ENCODE measurements at regions not wholly inside any gene's neighbourhood (a gene's known extent, or its start where the extent isn't known, plus 50 kb on each side); places are given as distances from the start of the nearest gene placed in this dataset.

DNA sequence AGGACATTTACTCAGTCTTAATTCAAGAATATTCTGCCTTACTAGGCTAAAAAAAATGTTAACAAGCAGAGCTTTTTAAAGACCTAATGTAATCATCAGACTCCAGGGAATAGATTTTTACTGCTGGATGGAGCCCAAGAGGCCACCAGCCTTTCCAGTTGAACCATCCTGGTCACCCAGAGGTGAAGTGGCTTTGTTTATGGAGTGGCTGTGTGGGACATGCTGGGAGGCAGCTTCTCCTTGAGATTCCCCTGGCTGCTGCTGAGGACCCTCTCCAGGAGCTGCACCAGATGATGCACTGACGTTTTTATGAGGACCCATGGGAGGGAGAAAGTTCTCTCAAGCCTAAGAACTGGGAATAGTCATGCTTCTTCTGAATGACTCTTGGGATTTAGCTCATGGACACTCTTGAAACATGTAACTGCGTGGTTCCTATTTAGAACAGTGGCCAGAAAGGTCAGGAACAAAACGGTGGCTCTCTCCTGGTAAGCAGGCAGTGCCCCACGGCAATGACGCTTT lies 205.9 kb upstream of the MIR17HG start:
- TF ChIP-seq YY1 (IDR thresholded peaks at IDR 0.05; ENCODE audit: extremely low read depth, insufficient replicate concordance, low read depth, low read length) = no peak
- Histone ChIP-seq H3K27me3 (ENCODE audit: insufficient read depth, low read length) (peaks cover 15% of the 10 kb centered on the region), H3K9ac (ENCODE audit: low read length) (no peak overlapping the region), H3K9me3 (ENCODE audit: control insufficient read depth in 1 of 2, insufficient read depth in 1 of 2, low read depth in 1 of 2, low read length in 2 of 2) (no peaks in the 10 kb centered on the region), H4K20me1 (ENCODE audit: insufficient read depth) (no peaks in the 10 kb centered on the region), H3K4me2 (ENCODE audit: low read length) (no peak overlapping the region), H2AFZ (ENCODE audit: low read depth, low read length, poor library complexity, severe bottlenecking) (no peak overlapping the region), H3K9me2 (ENCODE audit: insufficient read depth) (no peaks in the 10 kb centered on the region), H3K4me1 (ENCODE audit: control insufficient read depth in 1 of 2, insufficient read depth in 2 of 2, low read length in 2 of 2) (no peaks in the 10 kb centered on the region), H3K27ac (ENCODE audit: low read depth, low read length) (no peak overlapping the region), H3K36me3 (ENCODE audit: control insufficient read depth in 1 of 2, insufficient read depth in 2 of 2, low read length in 2 of 2) (no peaks in the 10 kb centered on the region), H3K79me2 (ENCODE audit: insufficient read depth, low read length) (no peaks in the 10 kb centered on the region), H3K4me3 (replicated peaks in 1 of 2; ENCODE audit: low read depth in 1 of 2, low read length in 2 of 2) (no peak overlapping the region)
- no peak for ATAC-seq
- intact Hi-C loops (cut with micrococcal nuclease) = no loop called here
- no TSS peak for BruUV-seq (replicated peaks)
- ChIA-PET POLR2A (no interaction called here), CTCF (no interaction called here), RAD21 (ENCODE audit: low non-redundant PET in 1 of 2, low total read pairs in 2 of 2, uncharacterized antibody in 2 of 2, unreplicated experiment in 2 of 2) (no interaction called here)
- DNase-seq (ENCODE audit: low read depth, low spot score) = no peak

DNA sequence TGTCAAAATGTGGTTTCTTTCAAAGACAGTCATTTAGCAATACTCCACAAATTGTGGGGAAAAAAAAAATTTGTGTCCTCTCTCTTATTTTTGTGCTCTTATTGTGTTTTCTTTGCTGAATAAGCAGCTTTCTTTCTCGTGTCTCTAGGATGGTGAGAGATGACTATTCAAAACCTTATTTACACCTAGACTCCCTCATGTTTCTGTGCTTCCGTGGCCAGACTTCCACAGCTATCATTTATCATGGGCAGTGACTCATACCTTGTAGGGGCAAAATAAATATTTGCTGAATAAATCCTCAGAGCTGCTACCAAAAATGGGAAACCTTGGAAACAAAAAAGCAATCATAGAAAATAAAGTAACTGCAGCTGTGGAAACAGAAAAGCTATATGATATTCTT lies 204.9 kb upstream of the MIR17HG start:
- H3K27me3 ChIP-seq (ENCODE audit: insufficient read depth, low read length) = peaks cover 15% of the 10 kb centered on the region
- H3K4me2 ChIP-seq (ENCODE audit: low read length) = no peak overlapping the region
- no peaks in the 10 kb centered on the region for H3K9me3 ChIP-seq (ENCODE audit: control insufficient read depth in 1 of 2, insufficient read depth in 1 of 2, low read depth in 1 of 2, low read length in 2 of 2)
- H3K36me3 ChIP-seq (ENCODE audit: control insufficient read depth in 1 of 2, insufficient read depth in 2 of 2, low read length in 2 of 2) = no peaks in the 10 kb centered on the region
- DNase-seq (ENCODE audit: low read depth, low spot score) (no peak), ATAC-seq (no peak)
- intact Hi-C loops (cut with micrococcal nuclease) = no loop called here
- BruUV-seq (replicated peaks) = no TSS peak
- TF ChIP-seq POLR2A (IDR thresholded peaks at IDR 0.05; ENCODE audit: borderline replicate concordance, extremely low read depth, insufficient read depth, insufficient read length) = no peak
- TF ChIP-seq FOSL1 (IDR thresholded peaks at IDR 0.05; ENCODE audit: low read depth) = no peak
- no peak for TF ChIP-seq ATF3 (IDR thresholded peaks at IDR 0.05)
- TF ChIP-seq ZNF274 (IDR thresholded peaks at IDR 0.05; ENCODE audit: low read depth, low read length) = no peak
- TF ChIP-seq CEBPB (IDR thresholded peaks at IDR 0.05; ENCODE audit: low read depth) = no peak
- no peak for TF ChIP-seq EZH2 (IDR thresholded peaks at IDR 0.05)
- no peak for TF ChIP-seq ZFX (IDR thresholded peaks at IDR 0.05)
- no peak for TF ChIP-seq RAD21 (IDR thresholded peaks at IDR 0.05; ENCODE audit: low read depth)
- TF ChIP-seq, protein P1, sequence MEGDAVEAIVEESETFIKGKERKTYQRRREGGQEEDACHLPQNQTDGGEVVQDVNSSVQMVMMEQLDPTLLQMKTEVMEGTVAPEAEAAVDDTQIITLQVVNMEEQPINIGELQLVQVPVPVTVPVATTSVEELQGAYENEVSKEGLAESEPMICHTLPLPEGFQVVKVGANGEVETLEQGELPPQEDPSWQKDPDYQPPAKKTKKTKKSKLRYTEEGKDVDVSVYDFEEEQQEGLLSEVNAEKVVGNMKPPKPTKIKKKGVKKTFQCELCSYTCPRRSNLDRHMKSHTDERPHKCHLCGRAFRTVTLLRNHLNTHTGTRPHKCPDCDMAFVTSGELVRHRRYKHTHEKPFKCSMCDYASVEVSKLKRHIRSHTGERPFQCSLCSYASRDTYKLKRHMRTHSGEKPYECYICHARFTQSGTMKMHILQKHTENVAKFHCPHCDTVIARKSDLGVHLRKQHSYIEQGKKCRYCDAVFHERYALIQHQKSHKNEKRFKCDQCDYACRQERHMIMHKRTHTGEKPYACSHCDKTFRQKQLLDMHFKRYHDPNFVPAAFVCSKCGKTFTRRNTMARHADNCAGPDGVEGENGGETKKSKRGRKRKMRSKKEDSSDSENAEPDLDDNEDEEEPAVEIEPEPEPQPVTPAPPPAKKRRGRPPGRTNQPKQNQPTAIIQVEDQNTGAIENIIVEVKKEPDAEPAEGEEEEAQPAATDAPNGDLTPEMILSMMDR (IDR thresholded peaks at IDR 0.05 in 2 of 3, conservative IDR thresholded peaks at IDR 0.05 in 1 of 3; ENCODE audit: borderline replicate concordance in 1 of 3, insufficient read depth in 1 of 3, low read depth in 2 of 3, low read length in 2 of 3) = no peak
- CTCF ChIA-PET = interaction anchor here (1.2 kb wide), 1 partner anchor 105 kb away, joined by 4 read pairs; no protein-coding TSS in a partner anchor
- H2AFZ ChIP-seq (ENCODE audit: low read depth, low read length, poor library complexity, severe bottlenecking) = no peak overlapping the region
- no peaks in the 10 kb centered on the region for H4K20me1 ChIP-seq (ENCODE audit: insufficient read depth)
- H3K4me1 ChIP-seq (ENCODE audit: control insufficient read depth in 1 of 2, insufficient read depth in 2 of 2, low read length in 2 of 2) = no peaks in the 10 kb centered on the region
- no peaks in the 10 kb centered on the region for H3K79me2 ChIP-seq (ENCODE audit: insufficient read depth, low read length)
- POLR2A ChIA-PET = no interaction called here
- RAD21 ChIA-PET (ENCODE audit: low non-redundant PET in 1 of 2, low total read pairs in 2 of 2, uncharacterized antibody in 2 of 2, unreplicated experiment in 2 of 2) = no interaction called here
- H3K9me2 ChIP-seq (ENCODE audit: insufficient read depth) = no peaks in the 10 kb centered on the region
- no peak overlapping the region for H3K9ac ChIP-seq (ENCODE audit: low read length)
- H3K27ac ChIP-seq (ENCODE audit: low read depth, low read length) = no peak overlapping the region
- H3K4me3 ChIP-seq (replicated peaks in 1 of 2; ENCODE audit: low read depth in 1 of 2, low read length in 2 of 2) = no peak overlapping the region

All from HCT116 (cell line).